SK-N-SH (cell line): ENCODE measurements at regions not wholly inside any gene's neighbourhood (a gene's known extent, or its start where the extent isn't known, plus 50 kb on each side); places are given as distances from the start of the nearest gene placed in this dataset.

Experiments used
- CTCF ChIA-PET: fragments of 300-600, 350-600 bp; formaldehyde crosslinking; extraction: SDS; loops from one replicate; lab custom pipeline; 2021; lab: Yijun Ruan, JAX
- POLR2A ChIA-PET: fragments of 350-600 bp; sonication (Branson Sonifier 250); formaldehyde crosslinking; extraction: SDS; loops from one replicate; lab custom pipeline; 2020; ENCODE audit warnings: antibody characterized with exemption, inconsistent platforms; lab: Yijun Ruan, JAX
- DNase-seq: peaks from one replicate; pipeline ENCODE4 v3.0.0; 2012
- H2AFZ ChIP-seq: fragments of 200-600 bp; sonication (generic); 2 replicates; pipeline ENCODE4 v1.8.1; 2016; ENCODE audit warnings: antibody characterized with exemption, mild to moderate bottlenecking, low read depth
- H3F3A ChIP-seq: fragments of 200-600 bp; sonication (generic); replicated peaks from 2 replicates; pipeline ENCODE3; 2016; ENCODE audit warnings: antibody characterized with exemption, mild to moderate bottlenecking; ENCODE audit not compliant: insufficient read depth
- H3K27ac ChIP-seq, 2 experiments: fragments of 200-500 bp in 1 of 2; fragments of 200-600 bp in 1 of 2; sonication (Bioruptor generic) in 1 of 2; sonication (generic), shearing (Covaris generic) in 1 of 2; 2 replicates each; pipeline versions ENCODE4 v1.5.1 to v1.6.1; 2014 to 2016; ENCODE audit warnings: low read depth in 2 of 2, inconsistent platforms in 1 of 2, low read length in 1 of 2, mild to moderate bottlenecking in 1 of 2, mixed read lengths in 1 of 2
- H3K27me3 ChIP-seq: fragments of 200-600 bp; sonication (generic), shearing (Covaris generic); 2 replicates; pipeline ENCODE4 v1.6.1; 2016; ENCODE audit warnings: mixed run types; ENCODE audit not compliant: insufficient read depth
- H3K36me3 ChIP-seq, 2 experiments: fragments of 200-500 bp in 1 of 2; fragments of 200-600 bp in 1 of 2; sonication (Bioruptor generic) in 1 of 2; sonication (generic) in 1 of 2; replicated peaks in 1 of 2; 2 replicates each; pipeline versions ENCODE3 to v1.5.1; 2014 to 2016; ENCODE audit warnings: low read length in 1 of 2, mild to moderate bottlenecking in 1 of 2; ENCODE audit not compliant: insufficient read depth in 2 of 2, control insufficient read depth in 1 of 2
- H3K4me1 ChIP-seq, 2 experiments: fragments of 200-500 bp in 1 of 2; fragments of 200-600 bp in 1 of 2; sonication (Bioruptor generic) in 1 of 2; sonication (generic), shearing (Covaris generic) in 1 of 2; 2 replicates each; pipeline versions ENCODE4 v1.5.1 to v1.6.1; 2014 to 2016; ENCODE audit warnings: low read depth in 1 of 2, low read length in 1 of 2, mixed run types in 1 of 2; ENCODE audit not compliant: insufficient read depth in 2 of 2, control insufficient read depth in 1 of 2
- H3K4me2 ChIP-seq: fragments of 200-600 bp; sonication (generic), shearing (Covaris generic); 2 replicates; pipeline ENCODE4 v1.6.1; 2017; ENCODE audit warnings: mixed run types
- H3K4me3 ChIP-seq, 2 experiments: fragments of 200-500 bp in 1 of 2; fragments of 200-600 bp in 1 of 2; sonication (Bioruptor generic) in 1 of 2; sonication (generic), shearing (Covaris generic) in 1 of 2; 2 replicates each; pipeline versions ENCODE4 v1.5.1 to v1.8.1; 2014 to 2016; ENCODE audit warnings: low read depth in 2 of 2, inconsistent platforms in 1 of 2, low read length in 1 of 2, mild to moderate bottlenecking in 1 of 2, mixed read lengths in 1 of 2, moderate library complexity in 1 of 2
- H3K79me2 ChIP-seq: fragments of 200-600 bp; sonication (generic); 2 replicates; pipeline ENCODE4 v1.8.1; 2017; ENCODE audit warnings: mild to moderate bottlenecking; ENCODE audit not compliant: insufficient read depth
- H3K9ac ChIP-seq: fragments of 200-600 bp; sonication (generic); 2 replicates; pipeline ENCODE4 v1.6.1; 2017; ENCODE audit warnings: mixed run types
- H3K9me2 ChIP-seq: fragments of 200-600 bp; sonication (generic); 2 replicates; pipeline ENCODE4 v1.6.1; 2017; ENCODE audit warnings: mixed run types
- H3K9me3 ChIP-seq: fragments of 200-600 bp; sonication (generic); 2 replicates; pipeline ENCODE4 v1.6.1; 2017; ENCODE audit warnings: mixed run types, mild to moderate bottlenecking, moderate library complexity
- H4K20me1 ChIP-seq: fragments of 200-600 bp; sonication (generic); 2 replicates; pipeline ENCODE4 v1.6.1; 2017; ENCODE audit warnings: mild to moderate bottlenecking, mixed run types; ENCODE audit not compliant: insufficient read depth
- FOSL2 ChIP-seq: IDR thresholded peaks from 2 replicates; pipeline ENCODE4 v1.4.0; 2012; ENCODE audit warnings: low read depth, mild to moderate bottlenecking, moderate library complexity, borderline replicate concordance
- FOXJ3 ChIP-seq: sonication (generic); formaldehyde crosslinking; IDR thresholded peaks from 2 replicates; pipeline ENCODE4 v1.5.1; 2020; ENCODE audit warnings: mild to moderate bottlenecking, missing genetic modification reagents
- TCF12 ChIP-seq: IDR thresholded peaks from 2 replicates; pipeline ENCODE4 v1.4.0; 2012
- WGBS: methylation state at CpG from one replicate; pipeline ENCODE4 v1.1.6; 2017; ENCODE audit warnings: low lambda C conversion rate; 5-methylcytosine and 5-hydroxymethylcytosine counted together
- TF ChIP-seq, protein P1 (sequence below): IDR thresholded peaks from 2 replicates; pipeline ENCODE4 v1.4.0; 2012; ENCODE audit warnings: low read depth
- TF ChIP-seq, protein P2 (sequence below): IDR thresholded peaks from 2 replicates; pipeline ENCODE4 v1.4.0; 2012; ENCODE audit warnings: low read depth, borderline replicate concordance
- TF ChIP-seq, protein P3 (sequence below): IDR thresholded peaks from 2 replicates; pipeline ENCODE4; 2012
- TF ChIP-seq, protein P4 (sequence below): IDR thresholded peaks from 2 replicates; pipeline ENCODE4 v1.4.0; 2012; ENCODE audit warnings: low read depth, borderline replicate concordance

DNA sequence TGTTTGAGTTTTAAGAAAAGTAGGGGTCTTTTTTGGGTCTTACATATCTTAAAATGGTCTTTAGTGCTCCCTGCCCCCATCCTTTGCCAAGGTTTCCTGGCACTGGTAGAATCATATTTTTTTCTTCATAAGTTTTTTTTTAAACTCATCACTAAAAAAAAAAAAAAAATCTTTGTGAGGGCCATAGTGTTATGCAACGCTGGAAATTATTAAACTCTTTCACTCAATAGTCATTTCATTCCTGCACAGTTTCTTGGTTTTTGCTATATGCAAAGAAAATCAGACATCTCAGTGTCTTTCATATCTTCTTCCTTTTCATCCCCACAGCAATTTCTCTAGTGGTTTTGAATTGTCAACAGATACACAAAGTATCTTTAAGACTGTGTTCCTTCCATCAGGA is 95.6 kb downstream of the TMA16 start:
- CTCF ChIA-PET, result no interaction called here
- Histone ChIP-seq H2AFZ (no peak overlapping the region; the same call in 1 of the 2 replicates), H3K9me2 (no peaks in the 10 kb centered on the region), H3K4me1 (no peaks in the 10 kb centered on the region), H4K20me1 (no peaks in the 10 kb centered on the region), H3K36me3 (no peaks in the 10 kb centered on the region), H3K27ac (no peak overlapping the region), H3K4me2 (no peak overlapping the region)
- POLR2A ChIA-PET, result no interaction called here
- WGBS, result 0% methylated on average over 1 of the region's 1 CpG
- DNase-seq, result no peak
- TF ChIP-seq FOXJ3 (CRISPR knock-in tag), result no peak
- TF ChIP-seq FOSL2, result no peak
- TF ChIP-seq, all 33 proteins: peak for 0
- H3K4me3 ChIP-seq, result no peak overlapping the region
- H3K79me2 ChIP-seq, result no peaks in the 10 kb centered on the region
- no peaks in the 10 kb centered on the region for H3K27me3 ChIP-seq
- no peaks in the 10 kb centered on the region for H3K9me3 ChIP-seq
- no peaks in the 10 kb centered on the region for H3F3A ChIP-seq
- H3K9ac ChIP-seq, result no peak overlapping the region

DNA sequence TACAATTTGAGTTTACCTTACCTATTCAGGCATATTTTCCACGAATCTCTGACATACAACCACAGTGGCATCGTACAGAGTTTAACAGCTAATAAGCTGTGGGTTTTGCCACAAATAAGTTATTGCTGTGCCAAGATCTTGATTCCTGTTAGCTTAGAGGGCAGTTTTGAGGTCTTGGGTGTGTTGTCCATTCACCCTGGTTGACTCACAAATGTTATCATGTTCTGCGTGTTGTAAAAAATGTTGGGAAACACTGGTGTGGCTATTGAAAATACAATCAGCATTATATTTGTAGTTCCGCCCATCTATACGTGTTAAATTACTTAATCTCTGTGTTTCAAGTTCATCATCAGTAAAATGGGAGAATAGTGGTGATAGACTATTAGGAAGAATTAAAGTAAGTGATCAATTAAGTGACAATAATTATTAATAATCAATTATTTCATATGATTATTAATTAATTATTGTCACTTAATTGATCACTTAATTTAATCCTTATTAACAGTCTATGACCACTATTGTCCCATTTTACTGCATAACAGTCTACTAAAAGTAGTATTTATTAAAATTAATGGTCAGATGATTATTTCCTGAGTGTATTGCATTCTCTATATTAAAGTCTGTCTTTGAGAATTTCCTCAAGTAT is 96.3 kb downstream of the TMA16 start:
- CTCF ChIA-PET, result interaction anchor here (1.6 kb wide), 1 partner anchor 35 kb away, joined by 5 read pairs; no protein-coding TSS in a partner anchor
- WGBS, result 28% methylated on average over 5 of the region's 5 CpGs
- H3K27ac ChIP-seq, result no peak overlapping the region
- TF ChIP-seq TCF12, result no peak
- TF ChIP-seq, protein P1, sequence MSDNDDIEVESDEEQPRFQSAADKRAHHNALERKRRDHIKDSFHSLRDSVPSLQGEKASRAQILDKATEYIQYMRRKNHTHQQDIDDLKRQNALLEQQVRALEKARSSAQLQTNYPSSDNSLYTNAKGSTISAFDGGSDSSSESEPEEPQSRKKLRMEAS, result no peak
- TF ChIP-seq, protein P2, sequence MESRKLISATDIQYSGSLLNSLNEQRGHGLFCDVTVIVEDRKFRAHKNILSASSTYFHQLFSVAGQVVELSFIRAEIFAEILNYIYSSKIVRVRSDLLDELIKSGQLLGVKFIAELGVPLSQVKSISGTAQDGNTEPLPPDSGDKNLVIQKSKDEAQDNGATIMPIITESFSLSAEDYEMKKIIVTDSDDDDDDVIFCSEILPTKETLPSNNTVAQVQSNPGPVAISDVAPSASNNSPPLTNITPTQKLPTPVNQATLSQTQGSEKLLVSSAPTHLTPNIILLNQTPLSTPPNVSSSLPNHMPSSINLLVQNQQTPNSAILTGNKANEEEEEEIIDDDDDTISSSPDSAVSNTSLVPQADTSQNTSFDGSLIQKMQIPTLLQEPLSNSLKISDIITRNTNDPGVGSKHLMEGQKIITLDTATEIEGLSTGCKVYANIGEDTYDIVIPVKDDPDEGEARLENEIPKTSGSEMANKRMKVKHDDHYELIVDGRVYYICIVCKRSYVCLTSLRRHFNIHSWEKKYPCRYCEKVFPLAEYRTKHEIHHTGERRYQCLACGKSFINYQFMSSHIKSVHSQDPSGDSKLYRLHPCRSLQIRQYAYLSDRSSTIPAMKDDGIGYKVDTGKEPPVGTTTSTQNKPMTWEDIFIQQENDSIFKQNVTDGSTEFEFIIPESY, result no peak
- TF ChIP-seq, protein P3, sequence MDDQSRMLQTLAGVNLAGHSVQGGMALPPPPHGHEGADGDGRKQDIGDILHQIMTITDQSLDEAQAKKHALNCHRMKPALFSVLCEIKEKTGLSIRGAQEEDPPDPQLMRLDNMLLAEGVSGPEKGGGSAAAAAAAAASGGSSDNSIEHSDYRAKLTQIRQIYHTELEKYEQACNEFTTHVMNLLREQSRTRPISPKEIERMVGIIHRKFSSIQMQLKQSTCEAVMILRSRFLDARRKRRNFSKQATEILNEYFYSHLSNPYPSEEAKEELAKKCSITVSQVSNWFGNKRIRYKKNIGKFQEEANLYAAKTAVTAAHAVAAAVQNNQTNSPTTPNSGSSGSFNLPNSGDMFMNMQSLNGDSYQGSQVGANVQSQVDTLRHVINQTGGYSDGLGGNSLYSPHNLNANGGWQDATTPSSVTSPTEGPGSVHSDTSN, result no peak
- TF ChIP-seq, protein P4, sequence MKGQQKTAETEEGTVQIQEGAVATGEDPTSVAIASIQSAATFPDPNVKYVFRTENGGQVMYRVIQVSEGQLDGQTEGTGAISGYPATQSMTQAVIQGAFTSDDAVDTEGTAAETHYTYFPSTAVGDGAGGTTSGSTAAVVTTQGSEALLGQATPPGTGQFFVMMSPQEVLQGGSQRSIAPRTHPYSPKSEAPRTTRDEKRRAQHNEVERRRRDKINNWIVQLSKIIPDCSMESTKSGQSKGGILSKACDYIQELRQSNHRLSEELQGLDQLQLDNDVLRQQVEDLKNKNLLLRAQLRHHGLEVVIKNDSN, result no peak
- H2AFZ ChIP-seq, result no peak overlapping the region; the same call in 1 of the 2 replicates
- H3K9ac ChIP-seq, result no peak overlapping the region
- POLR2A ChIA-PET, result no interaction called here
- H3K4me2 ChIP-seq, result no peak overlapping the region
- H3K9me2 ChIP-seq, result no peaks in the 10 kb centered on the region
- H3K4me3 ChIP-seq, result no peak overlapping the region
- no peaks in the 10 kb centered on the region for H4K20me1 ChIP-seq
- no peaks in the 10 kb centered on the region for H3K36me3 ChIP-seq
- H3K4me1 ChIP-seq, result no peaks in the 10 kb centered on the region
- H3F3A ChIP-seq, result no peaks in the 10 kb centered on the region
- DNase-seq, result no peak
- H3K79me2 ChIP-seq, result no peaks in the 10 kb centered on the region
- H3K9me3 ChIP-seq, result no peaks in the 10 kb centered on the region
- H3K27me3 ChIP-seq, result no peaks in the 10 kb centered on the region
